ENCODE measurements at regions not wholly inside any gene's neighbourhood (a gene's known extent, or its start where the extent isn't known, plus 50 kb on each side); places are given as distances from the start of the nearest gene placed in this dataset.

DNA sequence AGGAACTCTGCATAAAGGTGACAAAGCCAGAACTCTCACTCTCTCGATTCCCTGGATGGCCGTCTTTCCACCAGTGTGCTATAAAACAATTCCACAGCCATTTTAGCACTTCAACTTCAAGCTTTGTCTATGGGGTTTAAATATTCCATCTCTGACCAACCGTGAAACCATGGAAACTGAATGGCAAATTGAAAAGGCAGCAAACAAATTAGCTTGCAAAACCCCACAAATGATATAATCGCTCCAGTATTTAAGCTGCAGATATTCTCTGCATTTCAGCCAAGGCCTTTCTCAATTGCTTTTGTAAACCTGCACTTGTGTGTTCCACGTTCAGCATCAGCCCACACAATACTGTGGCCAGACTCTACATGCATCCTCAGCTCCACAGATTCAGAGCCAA is 131.7 kb upstream of the ISX start:
- no peak for ATAC-seq (replicated peaks in 1 of 2)
- no peak for DNase-seq
- H3K36me3 Mint-ChIP-seq (ENCODE audit: insufficient read depth in 2 of 2): no peaks in the 10 kb centered on the region
- no peak overlapping the region for H3K27ac Mint-ChIP-seq
- no peaks in the 10 kb centered on the region for H3K4me1 Mint-ChIP-seq (ENCODE audit: low read depth)
- H3K9me3 Mint-ChIP-seq: peaks cover 0 to 4% of the 10 kb centered on the region in 2 donors
- no peaks in the 10 kb centered on the region for H3K27me3 Mint-ChIP-seq (ENCODE audit: low read depth)
- H3K4me3 Mint-ChIP-seq: no peak overlapping the region

DNA sequence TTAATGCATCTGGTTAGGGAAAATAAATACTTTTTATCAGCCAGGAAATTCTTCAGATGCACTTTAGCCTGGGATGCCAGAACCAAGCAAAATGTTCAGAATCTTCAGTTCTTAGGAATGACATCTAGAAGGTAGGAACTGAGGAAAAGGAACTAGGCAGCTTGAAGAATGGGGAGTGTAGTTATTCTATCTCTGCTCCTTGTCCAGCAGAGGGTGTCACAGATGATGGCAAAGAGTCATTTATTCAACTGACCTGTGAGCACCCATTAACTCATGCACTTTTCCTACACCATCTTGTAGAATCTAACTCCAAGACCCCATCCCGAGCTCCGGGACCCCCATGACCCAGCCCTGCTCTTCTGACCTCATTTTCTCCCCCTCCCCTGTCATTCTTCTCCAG is 122.1 kb upstream of the ISX start:
- Mint-ChIP-seq H3K36me3 (ENCODE audit: insufficient read depth in 2 of 2) (no peaks in the 10 kb centered on the region), H3K4me1 (ENCODE audit: low read depth) (no peaks in the 10 kb centered on the region), H3K4me3 (no peak overlapping the region), H3K27me3 (ENCODE audit: low read depth) (no peaks in the 10 kb centered on the region), H3K9me3 (peaks cover 0 to 3% of the 10 kb centered on the region in 2 donors), H3K27ac (no peak overlapping the region)
- ATAC-seq (replicated peaks in 1 of 2) (no peak), DNase-seq (no peak)

DNA sequence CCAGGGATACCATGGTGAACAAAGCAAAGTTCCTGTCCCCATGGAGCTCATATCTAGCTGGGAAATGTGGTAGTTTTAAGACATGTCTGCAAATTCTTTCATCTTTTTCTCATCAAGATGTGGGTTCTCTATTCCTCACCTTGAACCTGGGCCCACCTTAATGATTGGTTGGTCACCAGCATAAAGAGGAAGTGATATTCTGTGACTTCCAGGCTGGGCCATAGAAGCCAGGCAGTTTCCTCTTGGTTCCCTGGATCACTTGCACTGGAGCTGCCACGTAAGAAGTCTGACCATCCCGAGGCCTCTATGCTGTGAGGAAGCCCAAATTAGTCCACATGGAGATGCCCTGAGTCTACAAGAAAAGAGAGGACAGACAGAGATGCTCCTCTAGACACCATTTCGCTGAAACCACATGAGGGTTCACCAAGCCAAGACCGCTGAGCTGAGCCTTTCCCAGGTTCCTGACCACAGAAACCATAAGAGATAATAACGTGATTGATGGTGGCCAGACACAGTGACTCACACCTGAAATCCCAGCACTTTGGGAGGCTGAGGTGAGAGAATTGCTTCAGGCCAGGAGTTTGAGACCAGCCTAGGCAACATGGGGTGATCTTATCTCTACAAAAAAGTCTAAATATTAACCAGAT is 119.5 kb upstream of the ISX start:
- Mint-ChIP-seq H3K4me1 (ENCODE audit: low read depth) (no peaks in the 10 kb centered on the region), H3K27ac (no peak overlapping the region), H3K4me3 (no peak overlapping the region), H3K36me3 (ENCODE audit: insufficient read depth in 2 of 2) (no peaks in the 10 kb centered on the region), H3K27me3 (ENCODE audit: low read depth) (no peaks in the 10 kb centered on the region), H3K9me3 (no peaks in the 10 kb centered on the region)
- no peak for DNase-seq
- no peak for ATAC-seq (replicated peaks in 1 of 2)

DNA sequence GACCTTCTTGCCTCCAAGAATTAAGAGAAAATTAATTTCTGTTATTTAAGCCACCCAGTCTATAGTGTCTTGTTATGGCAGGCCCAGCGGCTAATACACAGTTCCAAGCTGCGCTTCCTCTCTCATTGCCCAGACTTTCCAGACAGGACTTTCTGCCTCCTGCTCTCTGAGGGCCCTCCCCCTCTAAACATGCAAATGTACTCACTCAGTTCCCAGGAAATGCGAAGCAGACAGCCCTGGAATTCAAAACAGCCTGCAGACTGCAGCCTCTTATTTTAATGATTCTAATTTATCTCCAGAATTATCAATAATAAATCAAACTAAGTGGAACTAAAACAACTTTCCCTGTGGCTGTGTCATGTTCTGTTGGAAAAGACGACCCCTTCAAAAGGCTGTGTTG is 115.5 kb upstream of the ISX start:
- Mint-ChIP-seq H3K9me3 (no peaks in the 10 kb centered on the region), H3K36me3 (ENCODE audit: insufficient read depth in 2 of 2) (no peaks in the 10 kb centered on the region), H3K4me1 (ENCODE audit: low read depth) (no peaks in the 10 kb centered on the region), H3K27ac (no peak overlapping the region), H3K27me3 (ENCODE audit: low read depth) (no peaks in the 10 kb centered on the region), H3K4me3 (no peak overlapping the region)
- ATAC-seq (replicated peaks in 1 of 2): no peak
- no peak for DNase-seq

DNA sequence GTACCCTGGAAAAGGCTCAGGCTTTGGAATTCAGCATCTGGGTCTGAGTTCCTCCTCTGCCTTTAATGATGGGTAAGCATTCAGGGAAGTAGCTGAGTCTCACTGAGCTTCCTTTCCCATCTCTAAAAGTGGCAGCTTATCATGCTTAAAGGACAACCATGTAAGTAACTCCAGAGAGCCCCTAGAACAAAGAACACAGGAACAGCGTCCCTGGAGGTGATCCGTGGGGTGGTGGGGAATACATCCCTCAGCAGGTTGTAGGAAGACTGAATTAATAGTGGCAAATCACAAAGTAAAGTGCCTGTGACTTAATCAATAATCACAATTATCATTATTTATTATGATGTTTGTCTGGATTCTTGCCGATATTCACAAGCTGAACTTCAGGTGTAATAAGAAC is 114.7 kb upstream of the ISX start:
- H3K27ac Mint-ChIP-seq: no peak overlapping the region
- H3K27me3 Mint-ChIP-seq (ENCODE audit: low read depth): no peaks in the 10 kb centered on the region
- H3K36me3 Mint-ChIP-seq (ENCODE audit: insufficient read depth in 2 of 2): no peaks in the 10 kb centered on the region
- ATAC-seq (replicated peaks in 1 of 2): no peak
- no peak overlapping the region for H3K4me3 Mint-ChIP-seq
- DNase-seq: no peak
- H3K9me3 Mint-ChIP-seq: no peaks in the 10 kb centered on the region
- H3K4me1 Mint-ChIP-seq (ENCODE audit: low read depth): no peaks in the 10 kb centered on the region

DNA sequence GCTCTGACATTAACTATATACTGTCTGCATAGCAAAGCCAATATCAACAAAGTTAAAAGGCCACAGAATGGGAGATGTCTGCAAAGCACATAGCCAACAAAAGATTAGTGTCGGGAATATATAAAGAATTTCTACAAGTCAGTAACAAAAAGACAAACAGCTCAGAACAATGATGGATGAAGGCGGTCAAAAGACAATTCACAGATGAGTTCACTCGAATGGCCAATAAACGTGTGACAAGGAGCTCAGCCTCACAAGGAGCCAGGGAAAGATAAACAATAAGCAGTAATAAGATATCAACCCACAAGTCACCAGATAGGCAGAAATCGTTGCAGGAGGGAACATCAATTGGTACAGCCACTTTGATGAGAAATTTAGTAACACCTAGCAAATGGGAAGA is 106.0 kb upstream of the ISX start:
- Mint-ChIP-seq H3K27me3 (ENCODE audit: low read depth) (no peaks in the 10 kb centered on the region), H3K36me3 (ENCODE audit: insufficient read depth in 2 of 2) (no peaks in the 10 kb centered on the region), H3K9me3 (no peaks in the 10 kb centered on the region), H3K4me1 (ENCODE audit: low read depth) (no peaks in the 10 kb centered on the region), H3K27ac (no peak overlapping the region), H3K4me3 (no peak overlapping the region)
- ATAC-seq (replicated peaks in 1 of 2) (no peak), DNase-seq (no peak)

DNA sequence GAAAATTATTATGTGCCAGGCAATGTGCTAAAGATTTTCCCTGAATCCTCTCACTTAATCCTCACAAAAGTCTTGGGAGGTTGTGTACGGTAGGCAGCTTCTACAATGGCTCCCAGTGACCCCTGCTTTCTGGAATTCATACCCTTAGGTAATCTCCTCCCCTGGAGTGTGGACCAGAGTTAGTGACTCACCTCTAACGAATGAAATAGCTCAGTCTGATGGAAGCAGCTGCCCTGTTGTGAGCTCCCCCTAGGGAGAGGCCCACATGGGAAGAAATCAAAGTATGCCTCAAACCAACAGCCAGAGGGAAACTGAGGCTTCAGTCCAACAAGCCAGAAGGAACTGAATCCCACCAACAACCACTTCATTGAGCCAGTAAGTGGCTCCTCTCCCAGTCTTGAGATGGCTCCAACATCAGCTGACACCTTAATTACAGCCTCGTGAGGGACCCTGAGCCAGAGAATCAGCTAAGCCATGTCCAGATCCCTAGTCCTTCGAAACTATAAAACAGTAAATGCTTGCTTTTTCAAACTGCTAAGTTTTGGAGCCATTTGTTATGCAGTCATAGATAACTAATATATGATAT is 98.9 kb upstream of the ISX start:
- Mint-ChIP-seq H3K27ac (no peak overlapping the region), H3K27me3 (ENCODE audit: low read depth) (no peaks in the 10 kb centered on the region), H3K4me1 (ENCODE audit: low read depth) (no peaks in the 10 kb centered on the region), H3K4me3 (no peak overlapping the region), H3K36me3 (ENCODE audit: insufficient read depth in 2 of 2) (no peaks in the 10 kb centered on the region), H3K9me3 (no peaks in the 10 kb centered on the region)
- DNase-seq (no peak), ATAC-seq (replicated peaks in 1 of 2) (no peak)

DNA sequence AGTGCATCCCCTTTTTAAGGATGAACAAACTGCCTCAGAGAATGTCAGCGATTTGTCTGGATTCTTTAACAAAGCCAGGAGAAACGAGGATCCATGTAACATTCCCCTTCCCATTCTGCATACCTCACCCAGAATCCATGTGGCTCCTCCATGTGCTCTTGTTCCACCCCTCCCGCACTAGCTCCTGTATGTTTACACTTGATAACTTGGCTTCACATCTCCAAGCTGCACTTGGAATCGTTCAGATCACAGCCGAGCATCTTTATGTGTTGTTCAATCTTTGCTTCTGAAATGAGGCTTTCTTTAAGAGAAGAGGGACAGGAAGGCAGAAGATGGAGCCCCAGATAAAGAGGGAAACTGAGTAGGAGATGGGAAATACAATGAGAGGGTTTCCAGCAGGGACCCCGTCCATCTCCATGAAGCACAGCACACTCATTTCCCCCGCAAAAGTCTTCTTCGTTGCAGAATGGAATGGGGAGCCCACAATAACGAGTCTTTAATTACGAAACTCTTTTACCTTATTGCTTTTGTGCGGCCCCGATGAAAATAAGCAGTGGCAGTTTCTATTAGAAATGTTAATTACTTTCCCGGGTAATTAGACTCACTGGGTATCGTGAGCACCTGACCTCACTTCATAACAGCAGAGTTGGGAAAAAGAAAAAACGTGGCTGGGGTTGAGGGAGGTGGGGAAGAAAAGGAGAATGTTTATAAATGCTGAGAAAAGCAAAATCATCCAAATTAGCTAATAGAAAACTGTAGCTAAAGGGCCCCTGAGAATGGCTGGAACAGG is 96.8 kb upstream of the ISX start:
- Mint-ChIP-seq H3K4me1 (ENCODE audit: low read depth) (no peaks in the 10 kb centered on the region), H3K27ac (no peak overlapping the region)

DNA sequence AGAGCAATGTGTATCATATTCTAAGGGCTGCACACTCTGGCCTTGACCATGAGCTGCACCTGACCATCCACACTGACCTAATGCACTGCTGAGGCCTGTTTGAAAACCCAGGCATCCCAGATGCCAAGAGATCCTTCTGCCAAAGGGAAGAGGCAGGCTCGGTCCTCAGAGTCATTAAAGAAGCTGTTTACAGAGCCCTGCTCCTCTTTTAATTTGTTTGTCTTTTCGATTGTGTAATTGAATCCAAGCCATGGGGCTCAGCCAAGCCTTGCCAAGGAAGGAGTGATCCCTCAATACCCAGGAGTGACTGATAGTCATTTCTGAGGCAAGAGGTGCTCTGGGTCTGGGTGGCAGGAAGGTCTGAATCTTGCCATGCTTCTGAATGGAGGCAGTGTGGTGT is 94.5 kb upstream of the ISX start:
- ATAC-seq (replicated peaks in 1 of 2) (no peak), DNase-seq (no peak)
- Mint-ChIP-seq H3K4me1 (ENCODE audit: low read depth) (no peaks in the 10 kb centered on the region), H3K36me3 (ENCODE audit: insufficient read depth in 2 of 2) (no peaks in the 10 kb centered on the region), H3K27ac (no peak overlapping the region), H3K9me3 (peaks cover 3% of the 10 kb centered on the region in 2 donors), H3K4me3 (no peak overlapping the region), H3K27me3 (ENCODE audit: low read depth) (no peaks in the 10 kb centered on the region)

More for the DNA sequence above, 96.8 kb upstream of the ISX start:
- Mint-ChIP-seq H3K27me3 (ENCODE audit: low read depth) (no peaks in the 10 kb centered on the region), H3K36me3 (ENCODE audit: insufficient read depth in 2 of 2) (no peaks in the 10 kb centered on the region), H3K9me3 (no peaks in the 10 kb centered on the region), H3K4me3 (no peak overlapping the region)
- DNase-seq (no peak), ATAC-seq (replicated peaks in 1 of 2) (no peak)

DNA sequence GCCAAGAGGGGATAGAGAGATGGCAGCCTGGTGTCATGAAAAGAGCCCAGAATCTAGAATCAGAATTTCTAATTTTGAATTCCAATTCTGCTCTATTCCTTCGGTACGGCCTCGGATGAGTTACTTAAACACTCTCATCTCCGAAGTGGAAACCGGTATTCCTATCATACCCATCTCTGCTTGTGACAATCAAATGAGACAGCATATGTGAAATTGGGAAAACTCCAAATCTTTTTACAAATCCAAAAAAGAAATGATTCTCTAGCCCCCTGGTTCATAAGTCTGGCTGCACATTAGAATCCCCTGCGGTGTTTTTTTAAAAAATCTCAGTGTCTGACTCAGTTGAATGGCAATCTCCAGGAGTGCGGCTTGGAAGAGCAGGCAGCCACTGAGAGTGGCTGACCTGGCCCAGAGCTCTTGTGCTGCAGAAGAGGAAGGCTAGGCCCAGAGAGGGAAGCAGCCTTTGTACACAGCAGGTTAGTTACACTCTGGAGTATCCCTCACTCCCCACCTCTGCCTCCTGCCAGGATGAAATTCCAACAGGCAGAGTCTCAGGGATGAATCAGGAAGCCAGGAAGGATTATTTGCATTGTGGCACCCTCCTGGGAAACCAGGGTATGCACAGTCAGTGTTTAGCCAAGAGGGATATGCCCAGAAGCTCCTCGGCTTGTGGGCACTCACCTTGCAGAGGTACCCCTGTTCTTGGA is 93.6 kb upstream of the ISX start:
- H3K27me3 Mint-ChIP-seq (ENCODE audit: low read depth): no peaks in the 10 kb centered on the region
- no peaks in the 10 kb centered on the region for H3K4me1 Mint-ChIP-seq (ENCODE audit: low read depth)
- DNase-seq (no peak), ATAC-seq (replicated peaks in 1 of 2) (no peak)
- no peak overlapping the region for H3K27ac Mint-ChIP-seq
- peaks cover 3 to 5% of the 10 kb centered on the region in 2 donors for H3K9me3 Mint-ChIP-seq
- H3K4me3 Mint-ChIP-seq: no peak overlapping the region
- H3K36me3 Mint-ChIP-seq (ENCODE audit: insufficient read depth in 2 of 2): no peaks in the 10 kb centered on the region

DNA sequence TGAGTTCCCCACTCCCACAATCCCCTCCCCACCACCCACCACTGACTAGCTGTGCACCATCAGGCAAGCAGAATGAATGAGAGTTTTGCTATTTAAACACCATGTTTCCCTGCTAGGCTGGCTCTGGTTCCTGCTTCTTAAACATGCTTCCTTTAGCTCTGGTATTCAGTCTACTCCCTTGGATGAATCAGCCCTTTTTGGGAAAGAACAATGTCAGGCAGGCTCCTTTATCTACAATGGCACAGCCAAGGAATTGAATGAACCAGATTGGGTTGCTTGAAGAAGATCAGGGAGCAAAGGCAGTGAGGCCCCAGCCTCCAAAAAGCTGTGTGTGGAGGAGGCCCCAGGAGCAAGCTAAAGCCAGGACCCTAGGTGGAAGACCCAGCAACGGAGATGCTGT is 92.9 kb upstream of the ISX start:
- ATAC-seq (replicated peaks in 1 of 2) (no peak), DNase-seq (no peak)
- no peaks in the 10 kb centered on the region for H3K27me3 Mint-ChIP-seq (ENCODE audit: low read depth)
- no peak overlapping the region for H3K27ac Mint-ChIP-seq
- H3K4me3 Mint-ChIP-seq: no peak overlapping the region
- H3K9me3 Mint-ChIP-seq: peaks cover 3 to 5% of the 10 kb centered on the region in 2 donors
- no peaks in the 10 kb centered on the region for H3K4me1 Mint-ChIP-seq (ENCODE audit: low read depth)
- no peaks in the 10 kb centered on the region for H3K36me3 Mint-ChIP-seq (ENCODE audit: insufficient read depth in 2 of 2)

DNA sequence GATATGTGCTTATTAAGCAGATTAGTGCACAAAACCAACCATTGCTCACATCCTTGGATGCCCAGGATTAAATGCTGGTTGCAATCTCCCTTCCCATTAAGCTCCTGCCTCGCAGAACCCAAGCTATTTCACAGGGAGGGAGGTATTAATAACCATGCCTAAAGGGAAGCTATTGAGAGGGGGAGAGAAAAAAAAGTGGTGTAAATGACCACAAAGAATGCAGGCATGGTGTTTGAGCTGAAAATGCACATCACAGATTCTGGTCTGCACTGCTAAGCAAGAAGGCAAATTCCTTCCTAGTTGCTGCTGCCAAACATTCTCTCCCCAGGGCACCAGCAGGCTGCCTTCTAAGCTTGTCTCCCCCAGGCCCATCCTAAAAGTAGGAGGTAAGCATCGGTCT is 92.0 kb upstream of the ISX start:
- ATAC-seq (replicated peaks in 1 of 2) (no peak), DNase-seq (no peak)
- H3K4me1 Mint-ChIP-seq (ENCODE audit: low read depth): no peaks in the 10 kb centered on the region
- peaks cover 3 to 7% of the 10 kb centered on the region in 2 donors for H3K9me3 Mint-ChIP-seq
- no peak overlapping the region for H3K27ac Mint-ChIP-seq
- no peaks in the 10 kb centered on the region for H3K27me3 Mint-ChIP-seq (ENCODE audit: low read depth)
- H3K36me3 Mint-ChIP-seq (ENCODE audit: insufficient read depth in 2 of 2): no peaks in the 10 kb centered on the region
- no peak overlapping the region for H3K4me3 Mint-ChIP-seq

DNA sequence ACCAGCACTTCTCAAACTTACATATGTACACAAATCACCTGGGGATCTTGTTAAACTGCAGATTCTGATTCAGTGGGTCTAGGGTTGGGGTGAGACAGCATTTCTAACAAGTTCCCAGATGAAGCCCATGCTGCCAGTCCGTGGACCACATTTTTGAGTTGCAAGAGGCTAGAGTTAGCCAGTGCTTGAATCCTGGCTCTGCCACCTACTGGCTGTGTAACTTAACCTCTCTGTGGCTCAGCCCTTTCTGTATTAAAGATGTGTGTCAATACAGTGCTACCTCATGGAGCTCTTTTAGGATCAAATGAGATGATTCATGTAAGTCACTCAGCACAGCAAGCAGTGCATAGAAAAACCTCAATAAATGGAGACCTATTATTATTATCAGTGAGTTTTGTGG is 90.2 kb upstream of the ISX start:
- Mint-ChIP-seq H3K4me1 (ENCODE audit: low read depth) (no peaks in the 10 kb centered on the region), H3K27ac (no peak overlapping the region), H3K4me3 (no peak overlapping the region), H3K27me3 (ENCODE audit: low read depth) (no peaks in the 10 kb centered on the region), H3K9me3 (peaks cover 3 to 7% of the 10 kb centered on the region in 2 donors), H3K36me3 (ENCODE audit: insufficient read depth in 2 of 2) (no peaks in the 10 kb centered on the region)
- DNase-seq: no peak
- ATAC-seq (replicated peaks in 1 of 2): no peak
